BJ (cell line): ENCODE measurements at regions not wholly inside any gene's neighbourhood (a gene's known extent, or its start where the extent isn't known, plus 50 kb on each side); places are given as distances from the start of the nearest gene placed in this dataset.

Experiments used
- CTCF ChIA-PET: fragments of 350-600 bp; formaldehyde crosslinking; extraction: SDS; loops from one replicate; lab custom pipeline; 2021; ENCODE audit warnings: antibody characterized with exemption, inconsistent platforms; lab: Yijun Ruan, JAX
- POLR2A ChIA-PET: fragments of 300-600 bp; sonication (Branson Sonifier 250); formaldehyde crosslinking; extraction: SDS; loops from one replicate; lab custom pipeline; 2021; ENCODE audit warnings: antibody characterized with exemption; lab: Charles Lee
- DNase-seq: peaks from one replicate; pipeline ENCODE4 v3.0.0-alpha.2; 2011; ENCODE audit warnings: low read depth
- H3K27me3 ChIP-seq: 2 replicates; pipeline ENCODE4 v1.6.0; 2011; ENCODE audit warnings: low read length; ENCODE audit not compliant: control insufficient read depth, insufficient read depth
- H3K36me3 ChIP-seq: 2 replicates; pipeline ENCODE4 v1.5.1; 2011; ENCODE audit warnings: low read length; ENCODE audit not compliant: control insufficient read depth, insufficient read depth
- H3K4me3 ChIP-seq: 2 replicates; pipeline ENCODE4 v1.5.1; 2011; ENCODE audit warnings: low read depth, mild to moderate bottlenecking, control low read depth, low read length
- CTCF ChIP-seq: IDR thresholded peaks from 2 replicates; pipeline ENCODE4 v1.5.1; 2011; ENCODE audit warnings: low read depth, mild to moderate bottlenecking, control low read depth, inconsistent platforms, low read length, moderate library complexity; ENCODE audit not compliant: insufficient read depth

GRCh38 chr15:47542312-47542989, 174.9 kb upstream of the SEMA6D start:
- no peak for TF ChIP-seq CTCF
- ChIA-PET CTCF (no interaction called here), POLR2A (no interaction called here)
- H3K36me3 ChIP-seq: no peaks in the 10 kb centered on the region
- no peaks in the 10 kb centered on the region for H3K27me3 ChIP-seq
- H3K4me3 ChIP-seq: no peak overlapping the region
- no peak for DNase-seq

GRCh38 chr15:47548231-47548630, 169.1 kb upstream of the SEMA6D start:
- TF ChIP-seq CTCF: no peak
- no peak for DNase-seq
- H3K4me3 ChIP-seq: no peak overlapping the region
- ChIA-PET POLR2A (no interaction called here), CTCF (no interaction called here)
- H3K36me3 ChIP-seq: no peaks in the 10 kb centered on the region
- H3K27me3 ChIP-seq: no peaks in the 10 kb centered on the region

DNA sequence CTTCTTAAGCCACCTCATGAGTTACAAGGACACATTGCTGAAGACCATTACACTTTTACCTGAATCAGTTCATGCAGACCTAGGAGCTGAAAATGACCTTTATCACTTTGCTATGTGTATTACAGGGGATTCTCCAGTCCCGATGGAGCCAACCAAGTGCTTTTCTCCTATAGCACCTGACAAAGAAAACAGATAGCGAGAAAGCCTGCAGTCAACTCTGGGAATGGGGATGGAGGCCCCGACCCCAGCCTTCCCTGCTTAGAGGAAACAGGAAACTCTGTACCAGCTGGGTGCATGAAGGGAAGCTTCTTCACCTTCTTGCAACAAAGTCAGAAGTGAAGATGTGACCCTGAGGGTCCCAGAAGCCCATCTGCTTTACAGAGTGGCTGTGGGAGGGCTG, 168.3 kb upstream of the SEMA6D start:
- Histone ChIP-seq H3K36me3 (no peaks in the 10 kb centered on the region), H3K4me3 (no peak overlapping the region), H3K27me3 (no peaks in the 10 kb centered on the region)
- ChIA-PET POLR2A (no interaction called here), CTCF (no interaction called here)
- no peak for DNase-seq
- TF ChIP-seq CTCF: no peak

GRCh38 chr15:47551079-47551478, 166.2 kb upstream of the SEMA6D start:
- no peak for DNase-seq
- no peaks in the 10 kb centered on the region for H3K36me3 ChIP-seq
- no peak overlapping the region for H3K4me3 ChIP-seq
- H3K27me3 ChIP-seq: no peaks in the 10 kb centered on the region
- ChIA-PET CTCF (no interaction called here), POLR2A (no interaction called here)
- no peak for TF ChIP-seq CTCF

DNA sequence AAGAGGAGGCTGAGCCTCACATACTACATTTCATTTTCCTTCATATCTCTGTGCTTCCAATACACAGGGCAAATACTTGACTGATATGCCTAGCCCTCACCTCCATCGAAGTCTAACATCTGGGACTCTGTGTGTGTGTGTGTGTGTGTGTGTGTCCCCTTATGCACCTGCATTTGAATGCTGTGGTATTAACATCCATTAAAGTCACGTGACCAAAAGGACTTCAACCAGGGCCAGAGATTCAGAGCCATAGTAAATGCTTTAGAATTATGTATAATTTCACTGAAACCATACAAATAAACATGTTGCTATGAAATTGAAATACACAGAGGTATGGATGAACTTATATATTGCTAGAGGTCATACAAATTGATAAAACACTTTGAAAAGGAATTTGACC, 165.8 kb upstream of the SEMA6D start:
- TF ChIP-seq CTCF: no peak
- no peak for DNase-seq
- no peaks in the 10 kb centered on the region for H3K36me3 ChIP-seq
- H3K4me3 ChIP-seq: no peak overlapping the region
- H3K27me3 ChIP-seq: no peaks in the 10 kb centered on the region
- ChIA-PET CTCF (no interaction called here), POLR2A (no interaction called here)
